ENCODE measurements at regions not wholly inside any gene's neighbourhood (a gene's known extent, or its start where the extent isn't known, plus 50 kb on each side); places are given as distances from the start of the nearest gene placed in this dataset.

GRCh38 chr22:27218012-27218920 is 560.9 kb downstream of the MIAT start:
- TF ChIP-seq EZH2 (IDR thresholded peaks at IDR 0.05; ENCODE audit: borderline replicate concordance, low read depth, low read length, poor library complexity, severe bottlenecking) (no peak), CTCF (conservative IDR thresholded peaks at IDR 0.05; ENCODE audit: low read depth, low read length) (no peak)
- H3K4me3 ChIP-seq (ENCODE audit: low read depth, low read length, poor library complexity, severe bottlenecking), result no peak overlapping the region
- no peaks in the 10 kb centered on the region for H3K9me3 ChIP-seq (ENCODE audit: low read depth, low read length, poor library complexity, severe bottlenecking)
- no peak for DNase-seq (ENCODE audit: low spot score)
- no peak overlapping the region for H3K27ac ChIP-seq (ENCODE audit: low read depth, low read length, poor library complexity, severe bottlenecking)
- intact Hi-C loops (cut with micrococcal nuclease; ENCODE audit: unreplicated experiment), result no loop called here
- no peaks in the 10 kb centered on the region for H3K36me3 ChIP-seq (ENCODE audit: insufficient read depth, low read length, poor library complexity, severe bottlenecking)
- H3K4me1 ChIP-seq (ENCODE audit: insufficient read depth, low read length, poor library complexity, severe bottlenecking), result peaks cover 2% of the 10 kb centered on the region
- ChIA-PET POLR2A (ENCODE audit: low non-redundant PET) (no interaction called here), CTCF (no interaction called here)
- no peaks in the 10 kb centered on the region for H3K27me3 ChIP-seq (replicated peaks; ENCODE audit: insufficient read depth, low read depth, low read length, poor library complexity)
- BruUV-seq (replicated peaks), result no TSS peak

DNA sequence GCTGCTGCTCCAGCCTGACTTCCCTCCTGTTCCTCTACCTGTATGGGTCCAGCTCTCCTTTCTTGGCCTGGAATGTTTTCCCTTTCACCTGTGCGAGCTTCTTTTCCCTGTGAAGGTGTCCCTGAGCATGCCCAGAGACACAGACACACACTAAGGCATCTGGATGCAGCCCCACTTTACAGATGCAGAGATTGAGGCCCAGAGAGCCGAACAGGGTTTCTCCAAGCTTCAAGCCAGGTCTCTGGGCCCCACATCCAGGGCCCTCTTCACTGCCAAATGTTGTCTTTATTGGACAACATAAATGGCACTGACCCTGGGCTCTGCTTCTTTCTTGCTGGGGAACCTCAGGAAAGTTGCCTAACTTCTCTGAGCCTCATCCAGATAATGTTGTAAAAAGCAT is 561.6 kb downstream of the MIAT start:
- intact Hi-C loops (cut with micrococcal nuclease; ENCODE audit: unreplicated experiment), result no loop called here
- Histone ChIP-seq H3K9me3 (ENCODE audit: low read depth, low read length, poor library complexity, severe bottlenecking) (no peaks in the 10 kb centered on the region), H3K27me3 (replicated peaks; ENCODE audit: insufficient read depth, low read depth, low read length, poor library complexity) (no peaks in the 10 kb centered on the region), H3K4me3 (ENCODE audit: low read depth, low read length, poor library complexity, severe bottlenecking) (no peak overlapping the region), H3K36me3 (ENCODE audit: insufficient read depth, low read length, poor library complexity, severe bottlenecking) (no peaks in the 10 kb centered on the region), H3K4me1 (ENCODE audit: insufficient read depth, low read length, poor library complexity, severe bottlenecking) (no peaks in the 10 kb centered on the region), H3K27ac (ENCODE audit: low read depth, low read length, poor library complexity, severe bottlenecking) (no peak overlapping the region)
- no TSS peak for BruUV-seq (replicated peaks)
- TF ChIP-seq EZH2 (IDR thresholded peaks at IDR 0.05; ENCODE audit: borderline replicate concordance, low read depth, low read length, poor library complexity, severe bottlenecking) (no peak), CTCF (conservative IDR thresholded peaks at IDR 0.05; ENCODE audit: low read depth, low read length) (no peak)
- ChIA-PET CTCF (no interaction called here), POLR2A (ENCODE audit: low non-redundant PET) (interaction anchor here (0.6 kb wide), 1 partner anchor 492 kb away, joined by 4 read pairs; no protein-coding TSS in a partner anchor)
- no peak for DNase-seq (ENCODE audit: low spot score)

DNA sequence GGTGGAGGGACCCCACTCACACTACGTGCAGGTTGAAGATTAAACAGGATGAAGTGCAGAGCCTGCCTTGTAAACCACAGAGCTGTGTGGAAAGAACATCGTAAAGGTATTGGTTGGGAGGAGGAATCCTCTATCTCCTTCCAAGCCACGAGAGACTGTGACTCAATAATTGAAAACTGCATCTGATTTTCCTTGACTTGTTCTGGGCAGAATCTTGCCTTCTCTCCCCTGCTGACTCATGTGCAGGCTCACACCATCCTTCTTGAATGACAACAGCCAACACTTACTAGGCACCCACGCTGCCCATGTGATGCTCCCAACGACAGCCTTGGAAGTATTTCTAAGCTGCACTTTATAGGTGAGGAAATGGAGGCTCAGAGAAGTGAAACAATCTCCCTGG is 563.0 kb downstream of the MIAT start:
- intact Hi-C loops (cut with micrococcal nuclease; ENCODE audit: unreplicated experiment), result no loop called here
- Histone ChIP-seq H3K4me1 (ENCODE audit: insufficient read depth, low read length, poor library complexity, severe bottlenecking) (no peaks in the 10 kb centered on the region), H3K36me3 (ENCODE audit: insufficient read depth, low read length, poor library complexity, severe bottlenecking) (no peaks in the 10 kb centered on the region), H3K9me3 (ENCODE audit: low read depth, low read length, poor library complexity, severe bottlenecking) (no peaks in the 10 kb centered on the region), H3K27me3 (replicated peaks; ENCODE audit: insufficient read depth, low read depth, low read length, poor library complexity) (no peaks in the 10 kb centered on the region), H3K4me3 (ENCODE audit: low read depth, low read length, poor library complexity, severe bottlenecking) (no peak overlapping the region), H3K27ac (ENCODE audit: low read depth, low read length, poor library complexity, severe bottlenecking) (no peak overlapping the region)
- BruUV-seq (replicated peaks), result no TSS peak
- TF ChIP-seq EZH2 (IDR thresholded peaks at IDR 0.05; ENCODE audit: borderline replicate concordance, low read depth, low read length, poor library complexity, severe bottlenecking), result no peak
- no peak for DNase-seq (ENCODE audit: low spot score)
- ChIA-PET CTCF (no interaction called here), POLR2A (ENCODE audit: low non-redundant PET) (no interaction called here)

DNA sequence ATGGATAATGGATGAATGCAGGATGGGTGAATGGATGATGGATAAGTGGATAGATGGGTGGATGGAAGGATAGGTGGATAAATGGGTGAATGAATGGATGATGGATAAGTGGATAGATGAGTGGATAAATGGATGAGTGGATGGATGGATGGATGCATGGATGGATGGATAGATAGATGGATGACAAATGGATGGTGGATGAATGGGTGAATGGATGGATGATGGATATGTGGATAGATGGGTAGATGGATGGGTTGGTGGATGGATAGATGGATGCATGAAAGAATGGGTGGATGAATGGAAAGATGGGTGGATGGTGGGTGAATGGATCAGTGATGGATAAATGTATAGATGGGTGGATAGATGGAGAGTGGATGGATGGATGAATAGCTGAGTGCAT is 564.8 kb downstream of the MIAT start:
- no peak overlapping the region for H3K4me3 ChIP-seq (ENCODE audit: low read depth, low read length, poor library complexity, severe bottlenecking)
- CTCF ChIA-PET, result no interaction called here
- H3K9me3 ChIP-seq (ENCODE audit: low read depth, low read length, poor library complexity, severe bottlenecking), result no peaks in the 10 kb centered on the region
- H3K36me3 ChIP-seq (ENCODE audit: insufficient read depth, low read length, poor library complexity, severe bottlenecking), result no peaks in the 10 kb centered on the region
- BruUV-seq (replicated peaks), result no TSS peak
- no peak for TF ChIP-seq EZH2 (IDR thresholded peaks at IDR 0.05; ENCODE audit: borderline replicate concordance, low read depth, low read length, poor library complexity, severe bottlenecking)
- no peak for TF ChIP-seq CTCF (conservative IDR thresholded peaks at IDR 0.05; ENCODE audit: low read depth, low read length)
- DNase-seq (ENCODE audit: low spot score), result no peak
- no peaks in the 10 kb centered on the region for H3K27me3 ChIP-seq (replicated peaks; ENCODE audit: insufficient read depth, low read depth, low read length, poor library complexity)
- intact Hi-C loops (cut with micrococcal nuclease; ENCODE audit: unreplicated experiment), result no loop called here
- POLR2A ChIA-PET (ENCODE audit: low non-redundant PET), result no interaction called here
- H3K27ac ChIP-seq (ENCODE audit: low read depth, low read length, poor library complexity, severe bottlenecking), result no peak overlapping the region
- no peaks in the 10 kb centered on the region for H3K4me1 ChIP-seq (ENCODE audit: insufficient read depth, low read length, poor library complexity, severe bottlenecking)

All from A673 (cell line).